NT2/D1 (cell line): ENCODE measurements at regions not wholly inside any gene's neighbourhood (a gene's known extent, or its start where the extent isn't known, plus 50 kb on each side); places are given as distances from the start of the nearest gene placed in this dataset.

ENCODE experiments used
- SUZ12 ChIP-seq: IDR thresholded peaks from 2 replicates; pipeline ENCODE4 v1.6.1; 2011; ENCODE audit not compliant: insufficient read length, insufficient read depth; ENCODE audit errors: extremely low read depth
- ZNF274 ChIP-seq: IDR thresholded peaks from 2 replicates; pipeline ENCODE4 v1.6.1; 2011; ENCODE audit warnings: mild to moderate bottlenecking, low read depth, low read length

- TF ChIP-seq SUZ12: no peak
- no peak for TF ChIP-seq ZNF274
Observed at GRCh38 chr6:100137759-100138158, 143.7 kb upstream of the MCHR2 start.
